IMR-90 (cell line): ENCODE measurements at regions not wholly inside any gene's neighbourhood (a gene's known extent, or its start where the extent isn't known, plus 50 kb on each side); places are given as distances from the start of the nearest gene placed in this dataset.

ENCODE experiments used
- ATAC-seq: fragments of 200-7000 bp; cut with Tn5 transposase; 2 replicates; pipeline ENCODE4 v1.9.1; 2020; ENCODE audit warnings: low read depth, mild to moderate bottlenecking, moderate library complexity
- BruUV-seq: library from RNA; stranded (reverse); fragments of 400-500 nt; replicated peaks from 2 replicates; lab custom pipeline; 2021; lab: Mats Ljungman, UMichigan
- CTCF ChIA-PET: fragments of 300-600 bp; formaldehyde crosslinking; extraction: SDS; loops from one replicate; lab custom pipeline; 2021; ENCODE audit warnings: antibody characterized with exemption; lab: Yijun Ruan, JAX
- POLR2A ChIA-PET: fragments of 300-600 bp; sonication (Branson Sonifier 250); formaldehyde crosslinking; loops from one replicate; lab custom pipeline; 2022; ENCODE audit warnings: antibody characterized with exemption; ENCODE audit not compliant: unreplicated experiment; lab: Charles Lee
- DNase-seq: peaks from one replicate; pipeline ENCODE4 v3.0.0; 2013
- H2AFZ ChIP-seq: replicated peaks from 2 replicates; pipeline ENCODE3; 2013; ENCODE audit warnings: low read length, mild to moderate bottlenecking; ENCODE audit not compliant: poor library complexity
- H2AK5ac ChIP-seq: 2 replicates; pipeline ENCODE4 v1.6.1; 2013; ENCODE audit warnings: low read depth, low read length, inconsistent platforms
- H2AK9ac ChIP-seq: replicated peaks from 2 replicates; pipeline ENCODE3; 2013; ENCODE audit warnings: mild to moderate bottlenecking, low read depth, low read length, moderate library complexity; ENCODE audit not compliant: poor library complexity
- H2BK120ac ChIP-seq: 2 replicates; pipeline ENCODE4 v1.6.1; 2013; ENCODE audit warnings: low read depth, low read length, inconsistent platforms
- H2BK15ac ChIP-seq: 3 replicates; pipeline ENCODE4 v1.6.1; 2013; ENCODE audit warnings: low read depth, low read length, inconsistent platforms
- H2BK20ac ChIP-seq: 2 replicates; pipeline ENCODE4 v1.6.1; 2013; ENCODE audit warnings: low read depth, mild to moderate bottlenecking, inconsistent platforms, low read length, moderate library complexity
- H2BK5ac ChIP-seq: 2 replicates; pipeline ENCODE4 v1.6.1; 2013; ENCODE audit warnings: mild to moderate bottlenecking, low read depth, low read length, inconsistent platforms; ENCODE audit not compliant: poor library complexity, severe bottlenecking
- H3K14ac ChIP-seq: replicated peaks from 2 replicates; pipeline ENCODE4 v1.6.1; 2013; ENCODE audit warnings: low read depth, low read length, inconsistent platforms
- H3K18ac ChIP-seq: 2 replicates; pipeline ENCODE4 v1.6.1; 2013; ENCODE audit warnings: low read depth, low read length, control low read depth
- H3K23ac ChIP-seq: 2 replicates; pipeline ENCODE4 v1.6.1; 2013; ENCODE audit warnings: low read depth, low read length, inconsistent platforms
- H3K27ac ChIP-seq: 2 replicates; pipeline ENCODE4 v1.5.1; 2013; ENCODE audit warnings: mild to moderate bottlenecking, control low read depth, low read length; ENCODE audit not compliant: insufficient read depth
- H3K27me3 ChIP-seq: 2 replicates; pipeline ENCODE4 v1.6.1; 2013; ENCODE audit warnings: low read length; ENCODE audit not compliant: control insufficient read depth, insufficient read depth
- H3K36me3 ChIP-seq: 2 replicates; pipeline ENCODE4 v1.6.1; 2013; ENCODE audit warnings: low read length, mixed read lengths; ENCODE audit not compliant: control insufficient read depth, insufficient read depth
- H3K4ac ChIP-seq: 2 replicates; pipeline ENCODE4 v1.6.1; 2013; ENCODE audit warnings: low read depth, low read length, inconsistent platforms
- H3K4me1 ChIP-seq: 2 replicates; pipeline ENCODE4 v1.6.1; 2013; ENCODE audit warnings: low read length, mixed read lengths; ENCODE audit not compliant: control insufficient read depth, insufficient read depth
- H3K4me2 ChIP-seq: 2 replicates; pipeline ENCODE4 v1.6.1; 2013; ENCODE audit warnings: low read depth, mild to moderate bottlenecking, control low read depth, low read length, moderate library complexity
- H3K4me3 ChIP-seq: 2 replicates; pipeline ENCODE4 v1.5.1; 2013; ENCODE audit warnings: low read depth, mild to moderate bottlenecking, control low read depth, low read length, moderate library complexity; ENCODE audit not compliant: insufficient read depth
- H3K56ac ChIP-seq: 2 replicates; pipeline ENCODE4 v1.6.1; 2013; ENCODE audit warnings: low read length, inconsistent platforms; ENCODE audit not compliant: insufficient read depth; ENCODE audit errors: extremely low read depth
- H3K79me1 ChIP-seq, 2 experiments: 2 replicates each; pipeline ENCODE4 v1.6.1; 2013; ENCODE audit warnings: low read length in 2 of 2, inconsistent platforms in 1 of 2, low read depth in 1 of 2
- H3K9ac ChIP-seq: 2 replicates; pipeline ENCODE4 v1.6.1; 2013; ENCODE audit warnings: low read depth, low read length, control low read depth
- H3K9me1 ChIP-seq: 2 replicates; pipeline ENCODE4 v1.6.1; 2013; ENCODE audit warnings: low read length, inconsistent platforms; ENCODE audit not compliant: insufficient read depth
- H3K9me3 ChIP-seq: 2 replicates; pipeline ENCODE4 v1.6.1; 2013; ENCODE audit warnings: low read length; ENCODE audit not compliant: control insufficient read depth, insufficient read depth
- H4K20me1 ChIP-seq: 2 replicates; pipeline ENCODE4 v1.6.1; 2013; ENCODE audit warnings: low read length, inconsistent platforms; ENCODE audit not compliant: insufficient read depth
- H4K5ac ChIP-seq: 2 replicates; pipeline ENCODE4 v1.6.1; 2013; ENCODE audit warnings: mild to moderate bottlenecking, low read depth, low read length, control low read depth
- H4K8ac ChIP-seq, 2 experiments: 2 replicates each; pipeline ENCODE4 v1.6.1; 2013; ENCODE audit warnings: low read depth in 2 of 2, low read length in 2 of 2, control low read depth in 1 of 2, inconsistent platforms in 1 of 2
- H4K91ac ChIP-seq: 2 replicates; pipeline ENCODE4 v1.6.1; 2013; ENCODE audit warnings: low read depth, low read length, inconsistent platforms; ENCODE audit not compliant: insufficient read depth
- BHLHE40 ChIP-seq: fragments of 150-350 bp; IDR thresholded peaks from 2 replicates; pipeline ENCODE4 v1.6.1; 2016; ENCODE audit warnings: mild to moderate bottlenecking, low read depth, low read length
- CEBPB ChIP-seq: IDR thresholded peaks from 2 replicates; pipeline ENCODE4 v1.6.1; 2012; ENCODE audit warnings: low read depth, low read length, improper control_type of control experiment
- CHD1 ChIP-seq: IDR thresholded peaks from 2 replicates; pipeline ENCODE4 v1.6.1; 2012; ENCODE audit warnings: low read depth, low read length, improper control_type of control experiment
- CTCF ChIP-seq: conservative IDR thresholded peaks from 2 replicates; pipeline ENCODE4 v1.5.1; 2012; ENCODE audit warnings: mild to moderate bottlenecking, low read depth, low read length, improper control_type of control experiment
- ELK1 ChIP-seq: fragments of 150-350 bp; IDR thresholded peaks from 2 replicates; pipeline ENCODE4 v1.6.1; 2016; ENCODE audit warnings: low read depth, mild to moderate bottlenecking, low read length, moderate library complexity, borderline replicate concordance
- FOS ChIP-seq: fragments of 150-350 bp; IDR thresholded peaks from 2 replicates; pipeline ENCODE4 v1.6.1; 2016; ENCODE audit warnings: low read depth, low read length
- MAZ ChIP-seq: IDR thresholded peaks from 2 replicates; pipeline ENCODE4 v1.6.1; 2012; ENCODE audit warnings: low read depth, mild to moderate bottlenecking, low read length, improper control_type of control experiment, moderate library complexity, borderline replicate concordance
- MXI1 ChIP-seq: IDR thresholded peaks from 2 replicates; pipeline ENCODE4 v1.6.1; 2012; ENCODE audit warnings: low read depth, mild to moderate bottlenecking, low read length, moderate library complexity, borderline replicate concordance
- NFE2L2 ChIP-seq: fragments of 150-350 bp; IDR thresholded peaks from 2 replicates; pipeline ENCODE4 v1.6.1; 2016; ENCODE audit warnings: low read depth, mild to moderate bottlenecking, low read length
- POLR2A ChIP-seq: IDR thresholded peaks from 2 replicates; pipeline ENCODE4 v1.6.1; 2012; ENCODE audit warnings: mild to moderate bottlenecking, low read depth, low read length
- RAD21 ChIP-seq: IDR thresholded peaks from 2 replicates; pipeline ENCODE4 v1.6.1; 2012; ENCODE audit warnings: low read length, improper control_type of control experiment
- RCOR1 ChIP-seq: IDR thresholded peaks from 2 replicates; pipeline ENCODE4 v1.6.1; 2012; ENCODE audit warnings: mild to moderate bottlenecking, low read length, improper control_type of control experiment; ENCODE audit not compliant: insufficient replicate concordance
- RFX5 ChIP-seq: IDR thresholded peaks from 2 replicates; pipeline ENCODE4 v1.8.0; 2012; ENCODE audit warnings: low read depth, mild to moderate bottlenecking, low read length, moderate library complexity
- USF2 ChIP-seq: fragments of 150-350 bp; IDR thresholded peaks from 2 replicates; pipeline ENCODE4 v1.6.1; 2017; ENCODE audit warnings: mild to moderate bottlenecking, antibody characterized with exemption, low read length, low read depth
- WGBS, 2 experiments: methylation state at CpG; one replicate each; pipeline versions ENCODE4 v1.1.5 to v1.1.7; 2013; ENCODE audit warnings: missing lambda C conversion rate in 2 of 2; ENCODE audit not compliant: insufficient read length in 1 of 2; ENCODE audit errors: extremely low coverage in 2 of 2; 5-methylcytosine and 5-hydroxymethylcytosine counted together
- dilution Hi-C: fragments of 300-500 bp; cut with HindIII; formaldehyde crosslinking; loops from one replicate; pipeline ENCODE4 v1.14.3; 2018; ENCODE audit warnings: low sequenced_read_pairs; ENCODE audit not compliant: unreplicated experiment
- in situ Hi-C: fragments of 300-500 bp; cut with MboI; formaldehyde crosslinking; loops from 3 replicates; pipeline ENCODE4 v1.14.3; 2019; ENCODE audit warnings: low sequenced_read_pairs, inconsistent platforms, mixed read lengths
- intact Hi-C: fragments of 100-400 bp; cut with micrococcal nuclease; formaldehyde crosslinking; loops from 2 replicates; pipeline ENCODE4 v1.10.0; 2022

GRCh38 chr9:126173929-126174328, 152.7 kb upstream of the MVB12B start:
- no peaks in the 10 kb centered on the region for H3K9me1 ChIP-seq
- no peak overlapping the region for H2BK120ac ChIP-seq
- H4K20me1 ChIP-seq, result no peaks in the 10 kb centered on the region
- H3K4ac ChIP-seq, result no peak overlapping the region
- CTCF ChIA-PET, result no interaction called here
- dilution Hi-C loops (no loop called here), intact Hi-C loops (no loop called here), in situ Hi-C loops (no loop called here)
- H3K4me2 ChIP-seq, result no peak overlapping the region
- no peak overlapping the region for H3K9ac ChIP-seq
- POLR2A ChIA-PET, result no interaction called here
- TF ChIP-seq RAD21 (no peak), NFE2L2 (no peak), MAZ (no peak), RFX5 (no peak), FOS (no peak), CHD1 (no peak), RCOR1 (no peak), CEBPB (no peak), CTCF (no peak), BHLHE40 (no peak), POLR2A (no peak), ELK1 (no peak), MXI1 (no peak), USF2 (no peak)
- H3K27ac ChIP-seq, result no peak overlapping the region
- no peak overlapping the region for H3K4me3 ChIP-seq
- H3K4me1 ChIP-seq, result no peaks in the 10 kb centered on the region
- no peak overlapping the region for H3K56ac ChIP-seq
- H2AFZ ChIP-seq, result no peak overlapping the region
- no peak overlapping the region for H4K8ac ChIP-seq
- no peak overlapping the region for H3K14ac ChIP-seq
- H3K36me3 ChIP-seq, result no peaks in the 10 kb centered on the region
- H3K18ac ChIP-seq, result no peak overlapping the region
- H3K23ac ChIP-seq, result no peak overlapping the region
- no peak overlapping the region for H4K91ac ChIP-seq
- DNase-seq, result no peak
- no peak overlapping the region for H2BK5ac ChIP-seq
- H3K79me1 ChIP-seq, result no peaks in the 10 kb centered on the region
- H2BK15ac ChIP-seq, result no peak overlapping the region
- no peak overlapping the region for H2AK9ac ChIP-seq
- no peak overlapping the region for H2BK20ac ChIP-seq
- H4K5ac ChIP-seq, result no peak overlapping the region
- no TSS peak for BruUV-seq
- 10% methylated on average over 1 of the region's 4 CpGs; no CpG with 5 or more reads in 1 of the 2 experiments for WGBS, 2 experiments
- ATAC-seq, result no peak
- H3K27me3 ChIP-seq, result peaks cover 6% of the 10 kb centered on the region
- H2AK5ac ChIP-seq, result no peak overlapping the region
- no peaks in the 10 kb centered on the region for H3K9me3 ChIP-seq
